ENCODE measurements at regions not wholly inside any gene's neighbourhood (a gene's known extent, or its start where the extent isn't known, plus 50 kb on each side); places are given as distances from the start of the nearest gene placed in this dataset.

DNA sequence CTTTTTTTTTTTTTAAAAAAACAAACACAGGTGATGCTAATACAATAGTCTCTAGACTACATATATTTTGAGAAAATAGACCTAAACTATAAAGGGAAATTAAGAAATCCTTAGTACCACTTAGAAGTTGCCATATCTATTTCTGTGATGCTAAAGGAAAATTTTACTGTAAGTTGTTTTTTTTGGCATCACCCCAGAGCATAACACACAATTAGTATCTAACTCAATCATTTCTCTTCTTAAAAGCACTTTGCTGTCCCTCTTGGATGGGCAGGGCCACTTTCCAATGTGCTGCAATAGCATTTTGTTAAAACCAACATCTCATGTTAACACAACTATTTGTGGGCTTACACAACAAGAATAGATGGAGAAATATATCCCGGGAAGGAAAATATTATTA is 91.9 kb downstream of the GABPA start:
- TF ChIP-seq, protein P1, sequence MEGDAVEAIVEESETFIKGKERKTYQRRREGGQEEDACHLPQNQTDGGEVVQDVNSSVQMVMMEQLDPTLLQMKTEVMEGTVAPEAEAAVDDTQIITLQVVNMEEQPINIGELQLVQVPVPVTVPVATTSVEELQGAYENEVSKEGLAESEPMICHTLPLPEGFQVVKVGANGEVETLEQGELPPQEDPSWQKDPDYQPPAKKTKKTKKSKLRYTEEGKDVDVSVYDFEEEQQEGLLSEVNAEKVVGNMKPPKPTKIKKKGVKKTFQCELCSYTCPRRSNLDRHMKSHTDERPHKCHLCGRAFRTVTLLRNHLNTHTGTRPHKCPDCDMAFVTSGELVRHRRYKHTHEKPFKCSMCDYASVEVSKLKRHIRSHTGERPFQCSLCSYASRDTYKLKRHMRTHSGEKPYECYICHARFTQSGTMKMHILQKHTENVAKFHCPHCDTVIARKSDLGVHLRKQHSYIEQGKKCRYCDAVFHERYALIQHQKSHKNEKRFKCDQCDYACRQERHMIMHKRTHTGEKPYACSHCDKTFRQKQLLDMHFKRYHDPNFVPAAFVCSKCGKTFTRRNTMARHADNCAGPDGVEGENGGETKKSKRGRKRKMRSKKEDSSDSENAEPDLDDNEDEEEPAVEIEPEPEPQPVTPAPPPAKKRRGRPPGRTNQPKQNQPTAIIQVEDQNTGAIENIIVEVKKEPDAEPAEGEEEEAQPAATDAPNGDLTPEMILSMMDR (IDR thresholded peaks at IDR 0.05), result no peak
- TF ChIP-seq POLR2A (IDR thresholded peaks at IDR 0.05), result no peak

All from heart left ventricle (tissue), 13 donors.